ENCODE measurements at regions not wholly inside any gene's neighbourhood (a gene's known extent, or its start where the extent isn't known, plus 50 kb on each side); places are given as distances from the start of the nearest gene placed in this dataset.

DNA sequence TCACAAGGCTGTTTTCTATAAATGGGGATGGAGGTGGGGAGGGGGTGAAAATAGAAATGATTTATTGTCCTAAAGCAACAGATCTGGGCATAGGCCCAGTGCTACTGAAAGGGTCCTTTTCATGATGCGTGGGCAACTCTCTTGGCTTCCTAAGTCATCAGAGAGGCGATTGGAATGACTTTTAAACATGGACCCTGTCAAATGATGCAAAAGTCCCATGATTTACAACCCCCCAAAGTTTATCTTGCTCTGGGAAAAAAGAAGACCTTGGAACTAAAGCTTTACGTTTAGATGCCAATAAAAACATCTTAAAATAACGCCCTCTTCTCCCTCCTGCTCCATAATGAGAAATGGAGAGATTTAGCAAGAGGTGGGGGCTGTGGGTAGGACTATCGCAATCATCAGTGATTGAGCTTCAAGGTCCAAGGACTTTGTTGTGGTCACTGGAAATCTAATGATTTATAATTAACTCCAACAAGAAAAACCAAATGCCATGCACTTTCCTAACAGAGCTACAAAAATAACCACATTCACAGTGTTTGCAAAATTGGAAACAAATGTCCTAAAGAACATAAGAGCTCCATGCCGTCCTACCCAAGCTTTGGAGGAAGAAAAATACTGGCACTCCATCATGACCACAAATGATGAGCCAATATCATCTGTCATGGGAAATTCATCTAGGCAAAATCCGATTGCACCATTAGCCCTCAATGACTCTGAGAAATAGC, 167.5 kb upstream of the CLINT1 start:
- no peak overlapping the region for H3K27ac ChIP-seq (ENCODE audit: low read length)
- H3K4me3 ChIP-seq (ENCODE audit: low read length) = no peak overlapping the region
- no TSS peak for BruUV-seq (replicated peaks)
- H3K79me2 ChIP-seq (ENCODE audit: low read length) = no peaks in the 10 kb centered on the region
- ChIA-PET CTCF (no interaction called here), POLR2A (ENCODE audit: unreplicated experiment) (no interaction called here)
- H3K27me3 ChIP-seq (ENCODE audit: low read length) = peaks cover 50% of the 10 kb centered on the region
- intact Hi-C loops (cut with micrococcal nuclease) = no loop called here
- ATAC-seq (no peak), DNase-seq (no peak)
- H3F3A ChIP-seq (ENCODE audit: low read length, unreplicated experiment) = no peaks in the 10 kb centered on the region
- no peaks in the 10 kb centered on the region for H3K9me2 ChIP-seq (replicated peaks; ENCODE audit: low read length)
- H3K9me3 ChIP-seq (ENCODE audit: low read length) = no peaks in the 10 kb centered on the region
- H3K4me2 ChIP-seq (ENCODE audit: low read length) = no peak overlapping the region
- H4K20me1 ChIP-seq (ENCODE audit: low read length) = no peaks in the 10 kb centered on the region
- peaks cover 19% of the 10 kb centered on the region for H3K4me1 ChIP-seq (ENCODE audit: insufficient read depth, low read length)
- H3K9ac ChIP-seq (ENCODE audit: low read length) = no peak overlapping the region
- no peaks in the 10 kb centered on the region for H3K36me3 ChIP-seq (ENCODE audit: low read depth, low read length)
- no peak overlapping the region for H2AFZ ChIP-seq (ENCODE audit: low read length)
- TF ChIP-seq EZH2phosphoT487 (IDR thresholded peaks at IDR 0.05; ENCODE audit: borderline replicate concordance, low read length) = no peak
- TF ChIP-seq, protein P1, sequence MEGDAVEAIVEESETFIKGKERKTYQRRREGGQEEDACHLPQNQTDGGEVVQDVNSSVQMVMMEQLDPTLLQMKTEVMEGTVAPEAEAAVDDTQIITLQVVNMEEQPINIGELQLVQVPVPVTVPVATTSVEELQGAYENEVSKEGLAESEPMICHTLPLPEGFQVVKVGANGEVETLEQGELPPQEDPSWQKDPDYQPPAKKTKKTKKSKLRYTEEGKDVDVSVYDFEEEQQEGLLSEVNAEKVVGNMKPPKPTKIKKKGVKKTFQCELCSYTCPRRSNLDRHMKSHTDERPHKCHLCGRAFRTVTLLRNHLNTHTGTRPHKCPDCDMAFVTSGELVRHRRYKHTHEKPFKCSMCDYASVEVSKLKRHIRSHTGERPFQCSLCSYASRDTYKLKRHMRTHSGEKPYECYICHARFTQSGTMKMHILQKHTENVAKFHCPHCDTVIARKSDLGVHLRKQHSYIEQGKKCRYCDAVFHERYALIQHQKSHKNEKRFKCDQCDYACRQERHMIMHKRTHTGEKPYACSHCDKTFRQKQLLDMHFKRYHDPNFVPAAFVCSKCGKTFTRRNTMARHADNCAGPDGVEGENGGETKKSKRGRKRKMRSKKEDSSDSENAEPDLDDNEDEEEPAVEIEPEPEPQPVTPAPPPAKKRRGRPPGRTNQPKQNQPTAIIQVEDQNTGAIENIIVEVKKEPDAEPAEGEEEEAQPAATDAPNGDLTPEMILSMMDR (conservative IDR thresholded peaks at IDR 0.05; ENCODE audit: low read depth, low read length) = no peak
- no peak for TF ChIP-seq EZH2 (IDR thresholded peaks at IDR 0.05; ENCODE audit: low read length, unreplicated experiment)

DNA sequence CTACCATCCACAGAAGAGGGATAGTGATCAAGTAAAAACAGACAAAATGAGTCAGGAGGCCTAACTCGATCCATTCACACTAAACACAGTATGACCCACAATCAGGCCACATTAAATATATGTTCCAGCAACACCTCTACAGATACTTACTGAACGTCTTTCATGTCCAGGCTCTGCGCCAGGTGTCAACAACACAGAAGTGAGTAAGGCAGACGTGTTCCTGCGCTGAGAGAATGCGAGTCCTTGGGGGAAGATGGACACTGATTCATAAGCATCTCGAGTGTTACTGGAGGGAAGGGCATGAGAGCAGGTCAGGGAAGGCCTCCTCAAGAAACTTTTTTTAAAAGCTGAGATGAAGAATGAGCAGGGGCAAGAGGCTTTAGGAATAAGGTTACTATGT, 164.3 kb upstream of the CLINT1 start:
- ChIA-PET POLR2A (ENCODE audit: unreplicated experiment) (no interaction called here), CTCF (no interaction called here)
- no peak for TF ChIP-seq EZH2 (IDR thresholded peaks at IDR 0.05; ENCODE audit: low read length, unreplicated experiment)
- TF ChIP-seq EZH2phosphoT487 (IDR thresholded peaks at IDR 0.05; ENCODE audit: borderline replicate concordance, low read length) = no peak
- TF ChIP-seq, protein P1 (conservative IDR thresholded peaks at IDR 0.05; ENCODE audit: low read depth, low read length) = no peak
- peak; percentile 98 for ATAC-seq
- Histone ChIP-seq H3K4me2 (ENCODE audit: low read length) (peak overlapping the region; percentile 29; the same call in 1 of the 2 replicates), H3K4me1 (ENCODE audit: insufficient read depth, low read length) (peaks cover 19% of the 10 kb centered on the region), H3K27ac (ENCODE audit: low read length) (peak overlapping the region; percentile 38), H3F3A (ENCODE audit: low read length, unreplicated experiment) (no peaks in the 10 kb centered on the region), H2AFZ (ENCODE audit: low read length) (no peak overlapping the region), H4K20me1 (ENCODE audit: low read length) (no peaks in the 10 kb centered on the region), H3K27me3 (ENCODE audit: low read length) (peaks cover 31% of the 10 kb centered on the region), H3K79me2 (ENCODE audit: low read length) (no peaks in the 10 kb centered on the region), H3K9ac (ENCODE audit: low read length) (no peak overlapping the region), H3K9me2 (replicated peaks; ENCODE audit: low read length) (no peaks in the 10 kb centered on the region), H3K36me3 (ENCODE audit: low read depth, low read length) (no peaks in the 10 kb centered on the region), H3K4me3 (ENCODE audit: low read length) (no peak overlapping the region), H3K9me3 (ENCODE audit: low read length) (no peaks in the 10 kb centered on the region)
- DNase-seq = peak; percentile 98
- intact Hi-C loops (cut with micrococcal nuclease) = no loop called here
- BruUV-seq (replicated peaks) = no TSS peak

DNA sequence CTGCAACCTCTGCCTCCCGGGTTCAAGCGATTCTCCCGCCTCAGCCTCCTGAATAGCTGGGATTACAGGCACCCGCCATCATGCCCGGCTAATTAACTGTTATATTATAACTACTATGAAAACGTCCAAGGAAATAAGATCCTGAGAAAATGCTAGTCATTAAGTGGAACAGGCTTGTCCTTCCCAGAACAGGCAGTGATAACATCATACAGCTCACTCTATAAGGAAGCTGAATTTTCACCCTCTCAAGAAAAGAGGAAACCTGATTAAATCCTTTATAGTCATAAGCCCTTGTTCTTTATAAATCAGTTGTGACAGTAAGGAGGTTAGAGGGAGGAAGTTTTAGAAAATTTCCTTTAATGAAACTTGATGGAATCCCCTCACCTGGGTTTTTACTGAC, 163.9 kb upstream of the CLINT1 start:
- TF ChIP-seq EZH2phosphoT487 (IDR thresholded peaks at IDR 0.05; ENCODE audit: borderline replicate concordance, low read length) (no peak), EZH2 (IDR thresholded peaks at IDR 0.05; ENCODE audit: low read length, unreplicated experiment) (no peak)
- TF ChIP-seq, protein P1 (conservative IDR thresholded peaks at IDR 0.05; ENCODE audit: low read depth, low read length) = no peak
- ATAC-seq = peak; percentile 25
- Histone ChIP-seq H3F3A (ENCODE audit: low read length, unreplicated experiment) (no peaks in the 10 kb centered on the region), H3K9me3 (ENCODE audit: low read length) (no peaks in the 10 kb centered on the region), H3K27me3 (ENCODE audit: low read length) (peaks cover 27% of the 10 kb centered on the region), H3K9ac (ENCODE audit: low read length) (no peak overlapping the region), H2AFZ (ENCODE audit: low read length) (no peak overlapping the region), H3K27ac (ENCODE audit: low read length) (peak overlapping the region; percentile 38), H3K9me2 (replicated peaks; ENCODE audit: low read length) (no peaks in the 10 kb centered on the region), H3K36me3 (ENCODE audit: low read depth, low read length) (no peaks in the 10 kb centered on the region), H3K4me3 (ENCODE audit: low read length) (no peak overlapping the region), H3K4me2 (ENCODE audit: low read length) (peak overlapping the region; percentile 29; the same call in 1 of the 2 replicates), H3K4me1 (ENCODE audit: insufficient read depth, low read length) (peaks cover 19% of the 10 kb centered on the region), H4K20me1 (ENCODE audit: low read length) (no peaks in the 10 kb centered on the region), H3K79me2 (ENCODE audit: low read length) (no peaks in the 10 kb centered on the region)
- BruUV-seq (replicated peaks) = no TSS peak
- ChIA-PET CTCF (no interaction called here), POLR2A (ENCODE audit: unreplicated experiment) (no interaction called here)
- DNase-seq = no peak
- intact Hi-C loops (cut with micrococcal nuclease) = no loop called here

Data from PC-3 (cell line).